K562 (cell line): ENCODE measurements at regions not wholly inside any gene's neighbourhood (a gene's known extent, or its start where the extent isn't known, plus 50 kb on each side); places are given as distances from the start of the nearest gene placed in this dataset.

ENCODE experiments used
- EZH2 ChIP-seq: IDR thresholded peaks from 2 replicates; pipeline ENCODE4 v1.6.1; 2012; ENCODE audit warnings: low read depth, mild to moderate bottlenecking, inconsistent platforms, low read length, borderline replicate concordance
- PREB ChIP-seq: sonication (generic); formaldehyde crosslinking; IDR thresholded peaks from 2 replicates; pipeline ENCODE4 v1.8.1; 2023; ENCODE audit warnings: mild to moderate bottlenecking, missing genetic modification reagents
- SMC3 ChIP-seq: conservative IDR thresholded peaks from 2 replicates; pipeline ENCODE4 v1.6.1; 2011; ENCODE audit warnings: low read depth, low read length, improper control_type of control experiment; ENCODE audit not compliant: insufficient read depth
- SP2 ChIP-seq: IDR thresholded peaks from 2 replicates; pipeline ENCODE4 v1.6.1; 2011; ENCODE audit warnings: mild to moderate bottlenecking, low read depth, low read length, moderate library complexity; ENCODE audit not compliant: poor library complexity, severe bottlenecking; ENCODE audit errors: extremely low read depth
- TEAD2 ChIP-seq: fragments of 450-650 bp; IDR thresholded peaks from 2 replicates; pipeline ENCODE4 v1.6.1; 2016; ENCODE audit warnings: missing genetic modification characterization, control low read depth, missing compliant biosample characterization
- ZNF184 ChIP-seq: sonication (generic); formaldehyde crosslinking; IDR thresholded peaks from 2 replicates; pipeline ENCODE4 v1.5.0; 2020; ENCODE audit warnings: missing genetic modification reagents

GRCh38 chr19:30674656-30675055 lies 302.5 kb downstream of the ZNF536 start:
- TF ChIP-seq TEAD2 (tag), result no peak
- no peak for TF ChIP-seq PREB (CRISPR knock-in tag)
- no peak for TF ChIP-seq ZNF184
- no peak for TF ChIP-seq SP2
- TF ChIP-seq SMC3, result no peak
- TF ChIP-seq EZH2, result no peak
